ENCODE measurements at regions not wholly inside any gene's neighbourhood (a gene's known extent, or its start where the extent isn't known, plus 50 kb on each side); places are given as distances from the start of the nearest gene placed in this dataset.

- no peak overlapping the region for H3K4me2 ChIP-seq (ENCODE audit: low read depth, low read length, poor library complexity, severe bottlenecking)
- no peak overlapping the region for H2AFZ ChIP-seq (ENCODE audit: low read length)
- H3K79me2 ChIP-seq (ENCODE audit: low read length), result no peaks in the 10 kb centered on the region
- no peaks in the 10 kb centered on the region for H3K36me3 ChIP-seq (ENCODE audit: insufficient read depth, low read length)
- H3K4me1 ChIP-seq (ENCODE audit: low read length), result no peaks in the 10 kb centered on the region
- no peak overlapping the region for H3K4me3 ChIP-seq (ENCODE audit: low read length)
- no peak for DNase-seq
- H3K27me3 ChIP-seq (ENCODE audit: low read length), result no peaks in the 10 kb centered on the region
- H3K27ac ChIP-seq (ENCODE audit: low read length), result no peak overlapping the region
- H3K9ac ChIP-seq (ENCODE audit: low read length), result no peak overlapping the region
- H4K20me1 ChIP-seq (ENCODE audit: insufficient read depth, low read depth, low read length), result no peaks in the 10 kb centered on the region
- H3K9me2 ChIP-seq (replicated peaks; ENCODE audit: insufficient read depth, low read length), result no peaks in the 10 kb centered on the region
- peaks cover 11% of the 10 kb centered on the region for H3K9me3 ChIP-seq (ENCODE audit: low read length)
Measured at GRCh38 chr16:62383941-62384340, 347.7 kb upstream of the CDH8 start.

GRCh38 chr16:62370445-62370844, 334.2 kb upstream of the CDH8 start:
- H3K79me2 ChIP-seq (ENCODE audit: low read length), result no peaks in the 10 kb centered on the region
- no peaks in the 10 kb centered on the region for H3K9me2 ChIP-seq (replicated peaks; ENCODE audit: insufficient read depth, low read length)
- peaks cover 18% of the 10 kb centered on the region; the same call in 1 of the 2 replicates for H3K9me3 ChIP-seq (ENCODE audit: low read length)
- H3K27ac ChIP-seq (ENCODE audit: low read length), result no peak overlapping the region
- no peak overlapping the region for H3K4me2 ChIP-seq (ENCODE audit: low read depth, low read length, poor library complexity, severe bottlenecking)
- no peaks in the 10 kb centered on the region for H4K20me1 ChIP-seq (ENCODE audit: insufficient read depth, low read depth, low read length)
- H3K36me3 ChIP-seq (ENCODE audit: insufficient read depth, low read length), result no peaks in the 10 kb centered on the region
- no peak overlapping the region for H3K9ac ChIP-seq (ENCODE audit: low read length)
- no peak overlapping the region for H2AFZ ChIP-seq (ENCODE audit: low read length)
- no peak overlapping the region for H3K4me3 ChIP-seq (ENCODE audit: low read length)
- DNase-seq, result no peak
- no peaks in the 10 kb centered on the region for H3K27me3 ChIP-seq (ENCODE audit: low read length)
- H3K4me1 ChIP-seq (ENCODE audit: low read length), result no peaks in the 10 kb centered on the region

- Histone ChIP-seq H3K4me3 (ENCODE audit: low read length) (no peak overlapping the region), H3K9me3 (ENCODE audit: low read length) (peaks cover 30% of the 10 kb centered on the region), H3K79me2 (ENCODE audit: low read length) (no peaks in the 10 kb centered on the region), H3K4me1 (ENCODE audit: low read length) (no peaks in the 10 kb centered on the region), H3K9ac (ENCODE audit: low read length) (no peak overlapping the region), H3K27ac (ENCODE audit: low read length) (no peak overlapping the region), H3K4me2 (ENCODE audit: low read depth, low read length, poor library complexity, severe bottlenecking) (no peak overlapping the region), H3K9me2 (replicated peaks; ENCODE audit: insufficient read depth, low read length) (no peaks in the 10 kb centered on the region), H3K36me3 (ENCODE audit: insufficient read depth, low read length) (no peaks in the 10 kb centered on the region), H4K20me1 (ENCODE audit: insufficient read depth, low read depth, low read length) (no peaks in the 10 kb centered on the region), H3K27me3 (ENCODE audit: low read length) (no peaks in the 10 kb centered on the region), H2AFZ (ENCODE audit: low read length) (no peak overlapping the region)
- no peak for DNase-seq
Measured at GRCh38 chr16:62363501-62363900, 327.3 kb upstream of the CDH8 start.

- no peaks in the 10 kb centered on the region for H3K27me3 ChIP-seq (ENCODE audit: low read length)
- no peak overlapping the region for H3K4me2 ChIP-seq (ENCODE audit: low read depth, low read length, poor library complexity, severe bottlenecking)
- H3K4me1 ChIP-seq (ENCODE audit: low read length), result no peaks in the 10 kb centered on the region
- H3K9me2 ChIP-seq (replicated peaks; ENCODE audit: insufficient read depth, low read length), result no peaks in the 10 kb centered on the region
- H2AFZ ChIP-seq (ENCODE audit: low read length), result no peak overlapping the region
- DNase-seq, result no peak
- no peak overlapping the region for H3K4me3 ChIP-seq (ENCODE audit: low read length)
- no peaks in the 10 kb centered on the region for H3K79me2 ChIP-seq (ENCODE audit: low read length)
- H4K20me1 ChIP-seq (ENCODE audit: insufficient read depth, low read depth, low read length), result no peaks in the 10 kb centered on the region
- H3K36me3 ChIP-seq (ENCODE audit: insufficient read depth, low read length), result no peaks in the 10 kb centered on the region
- no peak overlapping the region for H3K9ac ChIP-seq (ENCODE audit: low read length)
- peaks cover 22% of the 10 kb centered on the region for H3K9me3 ChIP-seq (ENCODE audit: low read length)
- H3K27ac ChIP-seq (ENCODE audit: low read length), result no peak overlapping the region
Measured at GRCh38 chr16:62353355-62353754, 317.1 kb upstream of the CDH8 start.

GRCh38 chr16:62342216-62342615, 306.0 kb upstream of the CDH8 start:
- Histone ChIP-seq H3K79me2 (ENCODE audit: low read length) (no peaks in the 10 kb centered on the region), H3K9ac (ENCODE audit: low read length) (no peak overlapping the region), H3K4me2 (ENCODE audit: low read depth, low read length, poor library complexity, severe bottlenecking) (no peak overlapping the region), H3K4me1 (ENCODE audit: low read length) (no peaks in the 10 kb centered on the region), H3K9me3 (ENCODE audit: low read length) (peaks cover 9% of the 10 kb centered on the region), H3K4me3 (ENCODE audit: low read length) (no peak overlapping the region), H4K20me1 (ENCODE audit: insufficient read depth, low read depth, low read length) (no peaks in the 10 kb centered on the region), H3K27ac (ENCODE audit: low read length) (no peak overlapping the region), H3K27me3 (ENCODE audit: low read length) (no peaks in the 10 kb centered on the region), H3K36me3 (ENCODE audit: insufficient read depth, low read length) (no peaks in the 10 kb centered on the region), H2AFZ (ENCODE audit: low read length) (no peak overlapping the region), H3K9me2 (replicated peaks; ENCODE audit: insufficient read depth, low read length) (no peaks in the 10 kb centered on the region)
- no peak for DNase-seq

- Histone ChIP-seq H4K20me1 (ENCODE audit: insufficient read depth, low read depth, low read length) (no peaks in the 10 kb centered on the region), H3K9me2 (replicated peaks; ENCODE audit: insufficient read depth, low read length) (no peaks in the 10 kb centered on the region), H3K27ac (ENCODE audit: low read length) (no peak overlapping the region), H3K36me3 (ENCODE audit: insufficient read depth, low read length) (peaks cover 3% of the 10 kb centered on the region; the same call in 1 of the 2 replicates), H3K4me3 (ENCODE audit: low read length) (no peak overlapping the region), H3K79me2 (ENCODE audit: low read length) (no peaks in the 10 kb centered on the region), H3K9ac (ENCODE audit: low read length) (no peak overlapping the region), H3K9me3 (ENCODE audit: low read length) (peaks cover 15% of the 10 kb centered on the region), H3K4me2 (ENCODE audit: low read depth, low read length, poor library complexity, severe bottlenecking) (no peak overlapping the region), H2AFZ (ENCODE audit: low read length) (no peak overlapping the region), H3K27me3 (ENCODE audit: low read length) (no peaks in the 10 kb centered on the region), H3K4me1 (ENCODE audit: low read length) (no peaks in the 10 kb centered on the region)
- no peak for DNase-seq
Measured at GRCh38 chr16:62335356-62335755, 299.1 kb upstream of the CDH8 start.

- H3K9me3 ChIP-seq (ENCODE audit: low read length), result no peaks in the 10 kb centered on the region
- no peak for DNase-seq
- no peak overlapping the region for H3K9ac ChIP-seq (ENCODE audit: low read length)
- H3K36me3 ChIP-seq (ENCODE audit: insufficient read depth, low read length), result no peaks in the 10 kb centered on the region
- H3K9me2 ChIP-seq (replicated peaks; ENCODE audit: insufficient read depth, low read length), result no peaks in the 10 kb centered on the region
- H3K27ac ChIP-seq (ENCODE audit: low read length), result no peak overlapping the region
- H3K4me1 ChIP-seq (ENCODE audit: low read length), result no peaks in the 10 kb centered on the region
- no peaks in the 10 kb centered on the region for H4K20me1 ChIP-seq (ENCODE audit: insufficient read depth, low read depth, low read length)
- H3K4me3 ChIP-seq (ENCODE audit: low read length), result no peak overlapping the region
- no peak overlapping the region for H3K4me2 ChIP-seq (ENCODE audit: low read depth, low read length, poor library complexity, severe bottlenecking)
- H2AFZ ChIP-seq (ENCODE audit: low read length), result no peak overlapping the region
- no peaks in the 10 kb centered on the region for H3K79me2 ChIP-seq (ENCODE audit: low read length)
- no peaks in the 10 kb centered on the region for H3K27me3 ChIP-seq (ENCODE audit: low read length)
Measured at GRCh38 chr16:62321606-62322005, 285.4 kb upstream of the CDH8 start.

- no peak for DNase-seq
- no peaks in the 10 kb centered on the region for H3K36me3 ChIP-seq (ENCODE audit: insufficient read depth, low read length)
- H3K9me2 ChIP-seq (replicated peaks; ENCODE audit: insufficient read depth, low read length), result no peaks in the 10 kb centered on the region
- H3K9ac ChIP-seq (ENCODE audit: low read length), result no peak overlapping the region
- H4K20me1 ChIP-seq (ENCODE audit: insufficient read depth, low read depth, low read length), result no peaks in the 10 kb centered on the region
- no peak overlapping the region for H2AFZ ChIP-seq (ENCODE audit: low read length)
- no peak overlapping the region for H3K4me3 ChIP-seq (ENCODE audit: low read length)
- no peak overlapping the region for H3K4me2 ChIP-seq (ENCODE audit: low read depth, low read length, poor library complexity, severe bottlenecking)
- no peaks in the 10 kb centered on the region for H3K27me3 ChIP-seq (ENCODE audit: low read length)
- no peaks in the 10 kb centered on the region for H3K79me2 ChIP-seq (ENCODE audit: low read length)
- H3K27ac ChIP-seq (ENCODE audit: low read length), result no peak overlapping the region
- H3K4me1 ChIP-seq (ENCODE audit: low read length), result no peaks in the 10 kb centered on the region
- peaks cover 14% of the 10 kb centered on the region for H3K9me3 ChIP-seq (ENCODE audit: low read length)
Measured at GRCh38 chr16:62298600-62298999, 262.4 kb upstream of the CDH8 start.

Data from Karpas-422 (cell line).